ENCODE measurements at regions not wholly inside any gene's neighbourhood (a gene's known extent, or its start where the extent isn't known, plus 50 kb on each side); places are given as distances from the start of the nearest gene placed in this dataset.
"Not testable (repeated sequence)": the region's sequence is repeated elsewhere in the genome, so short reads cannot be mapped to it uniquely, and the experiment has no call there.

DNA sequence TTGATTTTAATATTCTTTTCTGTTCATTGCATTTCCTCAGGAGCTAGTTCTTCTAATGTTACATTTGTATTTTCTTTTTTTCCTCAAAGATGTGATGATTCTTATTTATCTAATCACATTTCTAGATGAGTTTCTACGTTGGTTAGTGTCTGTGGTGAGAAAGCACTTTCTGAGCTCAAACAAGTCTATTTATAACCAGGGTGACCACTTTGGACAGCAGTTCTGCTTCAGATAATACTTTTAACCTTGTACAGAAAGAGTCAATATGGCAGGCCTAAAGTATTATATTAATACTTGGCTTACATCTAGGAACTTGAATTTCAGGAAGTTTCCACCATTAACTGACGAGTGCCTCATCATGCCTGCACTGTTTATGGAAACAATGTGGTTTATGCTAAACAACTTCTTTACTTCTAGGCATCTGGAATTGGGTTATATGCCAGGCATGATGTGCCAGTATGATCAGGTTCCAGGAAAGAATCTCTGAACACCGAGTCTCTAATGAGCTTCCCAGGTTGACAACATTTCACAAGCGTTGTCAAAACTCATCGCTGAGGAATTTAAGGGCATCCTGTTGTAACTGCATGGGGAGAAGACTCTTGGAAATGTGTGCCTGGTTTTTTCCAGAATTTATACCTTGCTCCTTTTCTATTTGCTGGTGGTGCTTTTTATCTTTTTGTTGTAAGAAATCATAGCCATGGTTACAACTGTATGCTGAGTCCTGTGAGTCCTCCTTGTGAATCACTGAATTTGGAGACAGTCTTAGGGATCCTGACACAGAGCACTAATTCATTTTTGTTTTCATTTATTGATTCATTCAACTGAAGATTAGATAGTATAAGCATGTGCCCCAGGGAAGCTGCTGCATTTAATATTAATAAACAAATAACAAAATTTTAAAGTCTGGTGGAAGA, 344.4 kb upstream of the PCDH9 start:
- FAIRE-seq (no peak), DNase-seq (ENCODE audit: extremely low spot score, insufficient read length, low read depth) (no peak)

DNA sequence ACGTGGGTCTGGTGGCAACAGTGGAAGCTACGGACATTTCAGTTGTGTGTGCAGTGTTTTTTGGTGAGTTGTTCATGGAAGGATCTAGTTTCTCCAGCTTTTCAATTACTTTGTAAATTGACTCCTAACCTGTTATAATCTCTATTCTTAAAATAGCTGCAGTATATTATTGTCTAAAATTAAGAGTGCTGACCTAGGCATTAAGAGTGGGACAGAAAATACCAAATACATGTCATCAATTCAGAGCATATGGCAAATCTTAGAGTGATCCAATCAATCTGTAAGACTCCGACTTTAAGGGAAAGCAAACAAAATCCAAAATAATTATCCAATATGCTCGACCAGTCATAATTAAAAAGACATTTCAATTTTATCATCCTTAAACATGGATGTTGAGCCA, 338.1 kb upstream of the PCDH9 start:
- no peak for FAIRE-seq
- DNase-seq (ENCODE audit: extremely low spot score, insufficient read length, low read depth) = no peak

DNA sequence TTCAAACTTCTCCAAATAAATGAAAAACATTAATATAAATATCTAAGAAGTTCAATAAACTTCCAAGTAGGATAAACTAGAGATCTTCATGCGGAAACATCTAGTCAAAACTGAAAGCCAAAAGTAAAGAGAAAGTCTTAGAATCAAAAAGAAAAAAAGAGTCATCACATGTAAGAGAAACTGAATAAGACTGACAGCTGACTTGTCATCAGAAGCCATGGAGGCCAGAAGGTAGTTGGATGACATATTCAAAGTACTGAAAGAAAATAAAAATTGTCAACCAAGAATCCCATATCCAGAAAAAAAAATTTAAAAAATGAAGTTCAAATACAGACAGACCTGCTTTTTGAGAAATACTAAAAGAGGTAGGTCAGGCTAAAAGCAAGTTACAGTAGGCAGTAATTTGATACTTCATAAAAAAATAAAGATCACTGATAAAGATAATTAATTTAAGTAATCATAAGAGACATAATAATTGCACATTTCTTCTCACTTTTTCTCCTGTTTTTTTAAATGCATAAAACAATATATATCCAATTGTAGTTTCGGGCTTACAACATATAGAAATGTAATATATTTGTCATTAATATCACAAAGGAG, 327.6 kb upstream of the PCDH9 start:
- no peak for FAIRE-seq
- no peak for DNase-seq (ENCODE audit: extremely low spot score, insufficient read length, low read depth)

DNA sequence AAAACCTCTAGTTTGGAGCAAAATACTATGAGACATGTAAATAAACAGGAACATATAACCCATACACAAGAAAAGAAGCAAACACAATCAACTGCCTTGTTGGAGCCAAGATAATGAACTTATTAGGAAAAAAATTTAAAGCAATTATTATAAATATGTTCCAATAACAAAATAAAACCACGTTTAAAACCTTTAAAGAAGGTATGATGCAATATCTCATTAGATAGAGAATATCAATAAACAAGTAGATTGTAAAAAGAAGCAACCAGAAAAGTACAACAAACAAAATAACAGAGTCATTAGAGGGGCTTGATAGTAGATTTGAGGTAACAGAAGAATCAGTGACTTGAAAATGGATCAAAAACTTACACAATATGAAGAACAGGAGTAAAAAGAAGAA, 327.0 kb upstream of the PCDH9 start:
- FAIRE-seq (no peak), DNase-seq (ENCODE audit: extremely low spot score, insufficient read length, low read depth) (no peak)

DNA sequence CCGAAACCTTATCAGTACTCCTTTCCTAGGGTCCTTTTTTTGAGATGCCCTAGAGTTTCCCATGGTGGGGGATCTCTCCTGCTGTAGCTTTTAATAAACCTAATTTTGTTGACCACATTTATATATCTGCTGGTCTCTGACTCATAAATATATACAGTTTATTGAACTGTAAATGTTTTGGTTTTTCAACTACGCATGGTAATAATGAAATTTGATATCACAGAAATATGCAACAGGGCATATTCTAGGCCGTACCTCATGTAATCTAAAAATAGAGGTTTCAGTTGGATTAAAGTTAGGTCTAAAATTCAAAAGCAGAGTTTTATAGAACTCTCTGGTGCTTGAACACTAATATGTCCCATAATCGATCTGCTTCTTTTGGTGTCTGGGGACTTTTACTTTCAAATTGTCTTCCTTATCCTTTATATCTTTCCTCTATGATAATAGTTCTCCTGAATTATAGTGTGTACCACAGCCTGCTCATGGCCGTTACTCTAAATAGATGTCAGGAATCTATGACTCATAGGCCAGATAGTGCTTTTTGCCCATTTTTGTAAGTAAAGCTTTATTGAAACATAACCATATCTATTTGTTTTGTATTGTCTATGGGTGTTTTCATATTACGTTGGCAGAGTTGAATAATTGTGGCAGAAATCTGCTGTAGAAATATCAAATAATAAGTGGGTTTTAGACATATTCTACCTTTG, 324.8 kb upstream of the PCDH9 start:
- DNase-seq (ENCODE audit: extremely low spot score, insufficient read length, low read depth) (no peak), FAIRE-seq (no peak)

DNA sequence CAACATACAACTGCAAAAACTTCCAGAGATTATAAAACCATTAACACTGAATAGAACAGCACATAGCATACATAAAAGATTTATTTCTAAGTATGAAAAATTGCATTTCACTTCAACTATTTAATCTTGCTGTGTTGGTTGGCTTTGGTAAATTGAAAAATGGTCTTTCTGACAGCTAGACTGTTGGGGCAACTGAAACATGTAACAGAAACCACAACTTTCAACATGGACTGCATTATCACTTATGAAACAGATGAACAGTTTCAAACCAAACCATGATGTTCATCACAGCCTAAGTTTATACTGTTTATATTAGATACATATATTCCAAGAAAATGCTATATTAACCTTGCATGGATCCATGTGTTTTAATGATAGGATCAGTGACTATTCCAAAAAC, 324.1 kb upstream of the PCDH9 start:
- DNase-seq (ENCODE audit: extremely low spot score, insufficient read length, low read depth) (no peak), FAIRE-seq (no peak)

DNA sequence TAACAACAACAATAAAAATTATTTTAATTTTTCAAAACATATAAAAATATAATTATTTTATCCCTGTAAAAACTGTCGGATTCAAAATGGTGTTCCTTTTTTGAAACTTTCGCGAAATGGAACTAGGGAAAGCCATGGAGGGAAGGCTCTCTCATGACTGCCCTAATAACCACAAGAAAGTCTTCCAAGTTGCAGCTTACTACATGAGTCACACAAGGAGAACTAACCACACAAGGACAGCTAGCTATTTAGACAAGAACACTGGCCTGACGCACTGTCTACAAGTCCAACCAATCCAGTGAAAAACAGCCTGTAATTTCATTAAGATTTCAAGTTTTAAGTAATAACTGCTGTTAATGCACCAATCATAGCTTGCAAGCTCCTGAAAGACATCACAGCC, 319.2 kb upstream of the PCDH9 start:
- DNase-seq (ENCODE audit: extremely low spot score, insufficient read length, low read depth) = no peak
- no peak for FAIRE-seq

DNA sequence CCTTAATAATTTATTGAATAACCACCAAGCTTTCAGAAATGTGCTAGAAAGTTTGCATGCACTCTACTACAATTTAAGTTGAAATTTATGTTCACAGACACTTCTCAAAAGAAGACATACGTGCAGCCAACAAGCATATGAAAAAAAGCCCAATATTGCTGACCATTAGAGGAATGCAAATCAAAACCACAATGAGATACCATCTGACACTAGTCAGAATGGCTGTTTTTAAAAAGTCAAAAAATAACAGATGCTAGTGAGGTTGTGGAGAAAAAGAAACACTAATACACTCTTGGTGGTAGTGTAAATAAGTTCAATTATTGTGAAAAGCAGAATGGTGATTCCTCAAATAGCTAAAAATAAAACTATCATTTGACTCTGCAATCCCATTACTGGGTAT, 308.8 kb upstream of the PCDH9 start:
- DNase-seq (ENCODE audit: extremely low spot score, insufficient read length, low read depth) (no peak), FAIRE-seq (no peak)

DNA sequence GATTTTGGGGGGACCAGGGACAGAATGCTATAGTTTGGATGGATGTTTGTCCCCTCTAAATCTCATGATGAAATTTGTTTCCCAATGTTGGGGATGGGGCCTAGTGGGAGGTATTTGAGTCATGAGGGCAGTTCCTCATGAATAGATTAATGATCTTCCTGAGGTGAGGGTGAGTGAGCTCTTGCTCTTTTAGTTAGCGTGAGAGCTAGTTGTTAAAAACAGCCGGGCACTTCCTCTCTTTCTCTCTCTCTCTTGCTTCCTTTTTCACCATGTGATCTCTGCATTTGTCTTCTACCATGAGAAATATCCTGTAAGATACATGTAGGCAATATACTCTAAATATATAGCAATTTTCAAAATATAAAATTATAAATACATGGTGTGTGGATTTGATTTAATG, 290.8 kb upstream of the PCDH9 start:
- FAIRE-seq (no peak), DNase-seq (ENCODE audit: extremely low spot score, insufficient read length, low read depth) (no peak)

DNA sequence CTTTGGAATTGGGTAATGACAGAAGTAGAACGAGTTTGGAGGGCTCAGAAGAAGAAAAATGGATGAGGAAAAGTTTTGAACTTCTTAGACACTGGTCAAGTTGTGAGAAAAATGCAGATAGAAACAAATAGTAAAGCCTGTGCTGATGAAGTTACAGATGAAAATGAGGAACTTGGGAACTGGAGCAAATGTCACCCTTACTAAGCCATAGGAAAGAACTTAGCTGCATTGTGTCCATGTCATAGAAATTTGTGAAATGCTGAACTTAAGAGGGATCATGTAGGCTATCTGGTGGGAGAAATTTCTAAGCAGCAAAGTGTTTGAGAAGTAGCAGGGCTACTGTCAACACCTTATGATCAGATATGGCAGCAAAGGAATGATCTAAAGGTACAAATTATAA, 289.2 kb upstream of the PCDH9 start:
- FAIRE-seq (no peak), DNase-seq (ENCODE audit: extremely low spot score, insufficient read length, low read depth) (no peak)

DNA sequence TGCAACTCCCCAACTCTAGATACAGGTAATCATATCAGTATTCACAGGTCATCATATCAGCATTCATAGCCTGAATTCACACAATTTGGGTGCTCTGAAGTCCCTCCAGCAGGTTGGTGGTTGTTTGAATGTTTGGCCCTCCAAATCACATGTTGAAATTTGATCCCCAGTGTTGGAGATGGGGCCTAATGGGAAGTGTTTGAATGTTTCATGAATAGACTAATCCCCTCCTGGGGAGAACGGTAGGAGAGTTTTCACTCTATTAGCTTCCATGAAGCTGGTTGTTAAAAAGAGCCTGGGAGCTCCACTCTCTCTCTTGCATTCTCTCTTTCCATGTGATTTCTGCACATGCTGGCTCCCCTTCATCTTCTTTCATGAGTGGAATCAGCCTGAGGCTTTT, 288.6 kb upstream of the PCDH9 start:
- no peak for DNase-seq (ENCODE audit: extremely low spot score, insufficient read length, low read depth)

DNA sequence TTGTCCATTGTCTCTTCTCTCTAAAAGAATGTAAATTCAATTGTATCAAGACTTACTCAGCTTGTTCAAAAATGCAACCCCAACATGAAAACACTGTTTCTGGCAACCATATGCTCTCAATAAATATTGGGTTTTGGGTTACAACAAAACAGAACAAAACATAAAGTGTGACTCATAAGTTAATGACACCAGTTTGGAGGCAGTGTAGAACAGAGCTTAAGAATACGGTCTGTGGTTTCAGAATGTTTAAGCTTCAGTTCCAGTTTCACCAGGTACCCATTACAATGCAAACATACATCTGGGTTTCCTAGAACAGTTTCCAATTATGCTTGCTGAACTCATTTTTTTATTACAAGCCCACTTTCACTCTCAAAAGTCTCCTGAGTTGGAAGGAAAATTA, 285.8 kb upstream of the PCDH9 start:
- FAIRE-seq (peak; percentile 65), DNase-seq (ENCODE audit: extremely low spot score, insufficient read length, low read depth) (no peak)

More for the DNA sequence above, 288.6 kb upstream of the PCDH9 start:
- FAIRE-seq = no peak

DNA sequence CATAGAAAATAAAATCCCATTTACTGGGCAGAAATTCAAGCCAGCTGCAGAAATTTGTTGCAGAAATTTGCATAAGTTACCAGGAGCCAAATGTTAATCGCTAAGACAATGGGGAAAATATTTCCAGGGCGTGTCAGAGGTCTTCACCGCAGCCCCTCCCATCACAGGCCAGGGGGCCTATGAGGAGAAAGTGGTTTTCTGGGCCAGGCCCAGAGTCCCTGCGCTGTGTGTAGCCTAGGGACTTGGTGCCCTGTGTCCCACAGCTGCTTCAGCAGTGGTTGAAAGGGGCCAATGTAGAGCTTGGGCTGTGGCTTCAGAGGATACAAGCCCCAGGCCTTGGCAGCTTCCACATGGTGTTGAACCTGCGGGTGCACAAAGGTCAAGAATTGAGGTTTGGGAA, 278.9 kb upstream of the PCDH9 start:
- FAIRE-seq = no peak

DNA sequence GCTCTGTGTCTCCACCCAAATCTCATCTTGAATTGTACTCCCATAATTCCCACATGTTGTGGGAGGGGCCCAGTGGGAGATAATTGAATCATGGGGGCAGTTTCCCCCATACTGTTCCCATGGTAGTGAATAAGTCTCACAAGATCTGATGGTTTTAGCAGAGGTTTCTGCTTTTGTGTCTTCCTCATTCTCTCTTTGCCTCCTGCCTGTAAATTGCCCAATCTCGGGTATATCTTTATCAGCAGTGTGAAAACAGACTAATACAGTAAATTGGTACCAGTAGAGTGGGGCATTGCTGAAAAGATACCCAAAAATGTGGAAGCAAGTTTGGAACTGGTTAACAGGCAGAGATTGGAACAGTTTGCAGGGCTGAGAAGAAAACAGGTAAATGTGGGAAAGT, 278.1 kb upstream of the PCDH9 start:
- FAIRE-seq; DNase-seq (ENCODE audit: extremely low spot score, insufficient read length, low read depth): not testable (repeated sequence)

More for the DNA sequence above, 278.9 kb upstream of the PCDH9 start:
- no peak for DNase-seq (ENCODE audit: extremely low spot score, insufficient read length, low read depth)

DNA sequence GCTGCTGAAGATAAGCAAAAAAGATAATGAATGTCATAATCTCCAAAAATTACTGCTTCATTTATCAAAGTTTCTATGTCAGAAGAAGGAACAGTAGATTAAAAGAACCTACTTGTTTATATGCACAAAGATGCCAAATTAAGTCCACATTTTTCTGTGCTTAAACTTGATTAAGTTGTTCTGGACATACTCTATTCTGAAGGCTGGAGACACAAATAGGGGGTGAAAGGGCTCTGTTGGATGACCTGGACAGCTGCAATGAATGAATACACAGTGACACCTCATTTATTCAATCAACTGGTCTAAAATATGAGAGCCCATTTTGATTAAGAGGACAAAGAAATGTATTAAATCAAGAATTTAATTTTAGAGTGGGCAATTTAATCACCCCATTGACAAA, 276.3 kb upstream of the PCDH9 start:
- no peak for FAIRE-seq
- DNase-seq (ENCODE audit: extremely low spot score, insufficient read length, low read depth) = no peak

DNA sequence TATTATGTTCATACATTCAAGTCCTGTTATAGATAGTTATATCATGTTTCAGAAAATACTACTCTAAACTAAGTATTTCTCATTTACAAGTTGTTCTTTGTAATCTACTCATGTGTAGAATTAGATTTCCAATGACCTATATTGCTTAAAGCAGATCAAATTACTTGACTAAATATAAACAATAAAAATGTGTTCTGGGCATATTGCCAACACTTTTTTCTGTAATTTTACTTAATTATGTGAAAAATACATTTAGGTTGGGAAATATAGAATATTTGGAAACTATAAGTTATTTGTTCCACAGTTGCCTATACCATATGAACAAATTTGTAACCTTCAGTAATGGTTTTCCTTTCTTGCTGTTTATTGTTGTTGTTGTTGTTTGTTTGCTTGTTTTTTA, 275.2 kb upstream of the PCDH9 start:
- no peak for DNase-seq (ENCODE audit: extremely low spot score, insufficient read length, low read depth)
- FAIRE-seq = no peak

DNA sequence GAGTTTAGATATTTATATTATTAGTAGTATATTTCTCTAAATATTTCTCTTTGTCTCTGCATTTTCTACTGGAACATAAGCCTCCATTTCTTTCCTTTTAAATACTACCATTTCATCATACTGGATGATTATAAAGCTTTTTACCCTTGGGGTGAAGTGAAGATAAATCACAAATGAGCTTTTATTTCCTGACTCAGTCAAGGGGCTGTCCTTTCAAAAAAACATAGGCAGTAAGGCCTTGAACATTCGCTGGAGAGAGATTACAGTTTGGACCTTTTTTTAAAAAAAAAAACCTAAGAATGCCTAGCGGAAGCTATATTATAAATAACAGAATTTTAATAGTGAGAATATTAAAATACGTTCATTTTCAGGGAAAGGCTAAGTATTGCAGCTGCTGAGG, 268.8 kb upstream of the PCDH9 start:
- FAIRE-seq = no peak

DNA sequence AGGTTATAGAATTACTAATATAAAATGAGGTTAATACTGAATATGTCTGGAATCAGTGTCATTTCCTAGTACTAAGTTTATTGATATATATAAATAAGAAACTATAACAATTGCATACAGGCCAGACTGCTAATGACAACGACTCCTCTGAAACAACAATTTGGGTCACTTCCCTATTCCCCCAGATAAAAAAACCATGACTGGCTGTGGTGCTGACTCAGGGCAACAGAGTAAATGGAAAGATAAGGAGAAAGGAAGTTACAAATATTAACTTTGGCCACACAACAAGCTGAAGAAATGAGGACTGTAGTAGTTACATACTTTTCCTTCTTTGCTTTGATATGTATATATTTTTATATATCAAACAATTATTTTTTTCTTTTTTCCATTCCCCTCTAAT, 263.7 kb upstream of the PCDH9 start:
- FAIRE-seq = no peak
- no peak for DNase-seq (ENCODE audit: extremely low spot score, insufficient read length, low read depth)

More for the DNA sequence above, 268.8 kb upstream of the PCDH9 start:
- no peak for DNase-seq (ENCODE audit: extremely low spot score, insufficient read length, low read depth)

DNA sequence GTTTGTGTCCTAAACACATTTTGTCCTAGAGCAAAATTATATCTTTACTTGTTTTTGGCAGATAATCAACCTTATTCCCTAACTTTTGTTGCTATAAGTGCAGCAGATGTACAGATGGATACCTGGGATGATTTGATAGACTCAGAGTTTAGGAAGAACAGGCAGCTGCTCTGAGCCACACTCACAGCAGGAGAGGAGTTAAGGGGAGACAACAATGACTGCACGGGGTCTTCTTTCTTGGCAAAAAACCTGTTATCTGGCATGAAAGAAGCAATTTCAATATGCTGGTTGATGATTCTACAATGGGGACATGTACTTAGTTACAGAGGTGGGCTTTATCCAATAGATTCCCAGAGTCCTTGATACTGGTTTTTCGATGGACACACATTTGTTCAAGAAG, 258.9 kb upstream of the PCDH9 start:
- FAIRE-seq (no peak), DNase-seq (ENCODE audit: extremely low spot score, insufficient read length, low read depth) (no peak)

DNA sequence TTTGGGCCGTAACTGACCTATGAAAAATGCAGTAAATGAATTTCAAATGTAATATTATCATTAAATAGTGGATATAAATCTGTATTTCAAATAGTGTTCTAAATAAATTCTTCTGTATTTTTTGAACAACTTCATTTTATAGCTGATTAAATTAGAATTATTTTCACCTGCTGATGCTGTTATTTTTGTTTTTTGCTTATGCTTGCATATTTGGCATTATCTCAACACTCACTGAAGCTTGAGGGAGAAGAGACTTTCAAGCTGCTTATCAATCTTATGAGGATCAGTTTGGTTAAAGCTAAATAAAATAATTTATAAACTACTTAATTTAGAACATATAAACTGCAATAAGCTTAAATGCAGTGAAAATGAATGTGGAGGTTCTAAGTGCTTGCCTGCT, 251.3 kb upstream of the PCDH9 start:
- DNase-seq (ENCODE audit: extremely low spot score, insufficient read length, low read depth) (no peak), FAIRE-seq (no peak)

DNA sequence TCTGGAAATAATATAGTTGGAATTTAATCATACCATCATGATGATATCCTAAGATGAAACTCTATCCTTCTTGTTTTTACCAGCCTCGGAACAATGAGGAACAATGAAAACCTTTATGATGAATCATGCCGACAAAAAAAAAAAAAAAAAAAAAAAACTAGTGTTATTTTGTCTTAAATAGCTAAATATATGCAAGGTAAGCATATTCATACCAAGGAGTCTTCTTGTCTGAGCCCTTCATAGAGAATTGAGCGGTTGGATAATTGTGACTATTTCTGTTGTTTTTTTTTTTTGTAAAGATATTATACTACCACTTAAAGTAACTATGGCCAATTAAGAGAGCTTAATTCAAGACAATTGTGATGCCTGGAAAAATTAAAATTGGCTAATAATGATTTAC, 244.0 kb upstream of the PCDH9 start:
- FAIRE-seq = no peak
- DNase-seq (ENCODE audit: extremely low spot score, insufficient read length, low read depth) = no peak
